GM13977 (cell line): ENCODE measurements at regions not wholly inside any gene's neighbourhood (a gene's known extent, or its start where the extent isn't known, plus 50 kb on each side); places are given as distances from the start of the nearest gene placed in this dataset.
A peak's percentile ranks its signal among the peaks of the same experiment; 100 is the strongest.

ENCODE experiments used
- DNase-seq: peaks from one replicate; pipeline ENCODE4 v3.0.0; 2012; ENCODE audit warnings: low spot score
- CTCF ChIP-seq: IDR thresholded peaks from 2 replicates; pipeline ENCODE4 v1.5.1; 2012; ENCODE audit warnings: mild to moderate bottlenecking, control low read depth; ENCODE audit not compliant: insufficient read depth; ENCODE audit errors: extremely low read depth, missing control alignments
- in situ Hi-C: fragments of 300-500 bp; cut with MboI; formaldehyde crosslinking; loops from one replicate; pipeline ENCODE4 v1.12.0; 2022; ENCODE audit warnings: low sequenced_read_pairs, low pct_unique_long_range_greater_than_20kb, mixed read lengths, inconsistent platforms; ENCODE audit not compliant: unreplicated experiment

GRCh38 chr1:87864676-87865075 lies 536.0 kb downstream of the LMO4 start:
- no peak for TF ChIP-seq CTCF
- DNase-seq = no peak
- in situ Hi-C loops = no loop called here

- no peak for TF ChIP-seq CTCF
- no peak for DNase-seq
- in situ Hi-C loops = no loop called here
Measured at GRCh38 chr1:87866416-87866815, 537.7 kb downstream of the LMO4 start.

- in situ Hi-C loops = no loop called here
- no peak for DNase-seq
- no peak for TF ChIP-seq CTCF
Measured at GRCh38 chr1:87867626-87868025, 538.9 kb downstream of the LMO4 start.

- no peak for TF ChIP-seq CTCF
- in situ Hi-C loops = no loop called here
- no peak for DNase-seq
Measured at GRCh38 chr1:87869567-87869966, 540.9 kb downstream of the LMO4 start.

GRCh38 chr1:87872189-87872588 lies 543.5 kb downstream of the LMO4 start:
- in situ Hi-C loops = no loop called here
- TF ChIP-seq CTCF = no peak
- DNase-seq = peak; percentile 19

GRCh38 chr1:87872692-87873091 lies 544.0 kb downstream of the LMO4 start:
- DNase-seq = no peak
- TF ChIP-seq CTCF = no peak
- in situ Hi-C loops = no loop called here

GRCh38 chr1:87878873-87879272 lies 550.2 kb downstream of the LMO4 start:
- TF ChIP-seq CTCF = no peak
- in situ Hi-C loops = no loop called here

More at GRCh38 chr1:87878873-87879272, 550.2 kb downstream of the LMO4 start:
- no peak for DNase-seq
